Ecto neural progenitor cell (in vitro differentiated cells): ENCODE measurements at regions not wholly inside any gene's neighbourhood (a gene's known extent, or its start where the extent isn't known, plus 50 kb on each side); places are given as distances from the start of the nearest gene placed in this dataset.

Experiments used
- DNase-seq: peaks from one replicate; pipeline ENCODE4 v3.0.0-alpha.2; 2018; ENCODE audit warnings: low spot score

GRCh38 chrX:155682834-155683233 is 70.1 kb upstream of the TMLHE start:
- DNase-seq, result no peak

GRCh38 chrX:155679715-155680114 is 67.0 kb upstream of the TMLHE start:
- no peak for DNase-seq

- no peak for DNase-seq
Observed at GRCh38 chrX:155673338-155673737, 60.6 kb upstream of the TMLHE start.

GRCh38 chrX:155666741-155667140 is 54.0 kb upstream of the TMLHE start:
- DNase-seq, result no peak
